Mesendoderm (in vitro differentiated cells): ENCODE measurements at regions not wholly inside any gene's neighbourhood (a gene's known extent, or its start where the extent isn't known, plus 50 kb on each side); places are given as distances from the start of the nearest gene placed in this dataset.
"Not testable (repeated sequence)": the region's sequence is repeated elsewhere in the genome, so short reads cannot be mapped to it uniquely, and the experiment has no call there.

Experiments used
- DNase-seq: peaks from one replicate; pipeline ENCODE4 v3.0.0; 2013
- H2AK5ac ChIP-seq: 2 replicates; pipeline ENCODE4 v1.6.1; 2013; ENCODE audit warnings: low read length, inconsistent platforms
- H2BK120ac ChIP-seq: 2 replicates; pipeline ENCODE4 v1.6.1; 2013; ENCODE audit warnings: low read depth, mild to moderate bottlenecking, low read length, moderate library complexity, mixed read lengths
- H2BK15ac ChIP-seq: replicated peaks from 2 replicates; pipeline ENCODE4 v1.6.1; 2013; ENCODE audit warnings: low read depth, mild to moderate bottlenecking, moderate library complexity
- H2BK5ac ChIP-seq: 2 replicates; pipeline ENCODE4 v1.6.1; 2013; ENCODE audit warnings: low read length, inconsistent platforms
- H3K18ac ChIP-seq: 2 replicates; pipeline ENCODE4 v1.6.1; 2013; ENCODE audit warnings: mild to moderate bottlenecking, low read length, mixed read lengths
- H3K23ac ChIP-seq: one replicate; pipeline ENCODE4 v1.6.1; 2013; ENCODE audit warnings: low read length
- H3K27ac ChIP-seq: 2 replicates; pipeline ENCODE4 v1.5.1; 2013; ENCODE audit warnings: low read depth, mild to moderate bottlenecking, inconsistent platforms, low read length, moderate library complexity
- H3K27me3 ChIP-seq: 2 replicates; pipeline ENCODE4 v1.6.1; 2013; ENCODE audit warnings: low read length, control low read depth, mild to moderate bottlenecking, inconsistent platforms; ENCODE audit not compliant: insufficient read depth, poor library complexity
- H3K36me3 ChIP-seq: 2 replicates; pipeline ENCODE4 v1.6.1; 2013; ENCODE audit warnings: low read length, inconsistent platforms; ENCODE audit not compliant: control insufficient read depth, insufficient read depth
- H3K4ac ChIP-seq: one replicate; pipeline ENCODE4 v1.6.1; 2013; ENCODE audit warnings: low read depth, mild to moderate bottlenecking, low read length, moderate library complexity
- H3K4me1 ChIP-seq: 2 replicates; pipeline ENCODE4 v1.6.1; 2013; ENCODE audit warnings: low read depth, low read length, inconsistent platforms; ENCODE audit not compliant: control insufficient read depth
- H3K4me2 ChIP-seq: 2 replicates; pipeline ENCODE4 v1.6.1; 2013; ENCODE audit warnings: low read length
- H3K4me3 ChIP-seq: 2 replicates; pipeline ENCODE4 v1.5.1; 2013; ENCODE audit warnings: mild to moderate bottlenecking, low read length
- H3K56ac ChIP-seq: one replicate; pipeline ENCODE4 v1.6.1; 2013; ENCODE audit warnings: low read length
- H3K79me1 ChIP-seq: 2 replicates; pipeline ENCODE4 v1.6.1; 2013; ENCODE audit warnings: low read length, inconsistent platforms
- H3K79me2 ChIP-seq: 2 replicates; pipeline ENCODE4 v1.6.1; 2013; ENCODE audit warnings: mild to moderate bottlenecking, low read length; ENCODE audit not compliant: control insufficient read depth, insufficient read depth
- H3K9ac ChIP-seq: 2 replicates; pipeline ENCODE4 v1.6.1; 2013; ENCODE audit warnings: low read length, inconsistent platforms
- H4K5ac ChIP-seq: one replicate; pipeline ENCODE4 v1.6.1; 2013; ENCODE audit warnings: low read length
- H4K8ac ChIP-seq: one replicate; pipeline ENCODE4 v1.6.1; 2013; ENCODE audit warnings: low read depth, mild to moderate bottlenecking, control low read depth, low read length, moderate library complexity
- WGBS: extraction: QIAGEN DNeasy Blood & Tissue Kit; methylation state at CpG from one replicate; pipeline ENCODE4 v1.1.7; 2013; ENCODE audit warnings: low lambda C conversion rate, missing lambda C conversion rate; ENCODE audit not compliant: insufficient coverage; ENCODE audit errors: extremely low coverage; 5-methylcytosine and 5-hydroxymethylcytosine counted together

GRCh38 chr16:29213770-29214169 is 192.7 kb downstream of the NPIPB11 start:
- not testable (repeated sequence) for H3K56ac ChIP-seq, H4K8ac ChIP-seq
- WGBS = no CpG with 5 or more reads among the region's 3 CpGs

DNA sequence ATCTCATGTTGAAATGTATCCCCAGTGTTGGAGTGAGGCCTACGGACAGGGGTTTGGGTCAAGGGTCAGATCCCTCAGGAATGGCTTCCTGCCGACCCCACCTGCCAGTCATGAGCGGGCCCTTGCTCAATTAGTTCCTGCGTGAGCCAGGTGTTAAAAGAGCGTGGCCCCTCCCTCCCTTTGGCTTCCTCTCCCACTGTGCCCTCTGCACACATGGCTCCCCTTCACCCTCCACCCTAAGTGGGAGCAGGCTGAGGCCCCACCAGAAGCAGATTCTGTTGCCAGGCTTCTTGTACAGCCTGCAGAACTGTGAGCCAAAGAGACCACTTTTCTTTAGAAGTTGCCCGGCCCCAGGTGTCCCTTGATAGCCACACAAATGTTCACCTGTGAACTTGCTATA is 193.3 kb downstream of the NPIPB11 start:
- not testable (repeated sequence) for DNase-seq, H3K56ac ChIP-seq, H2AK5ac ChIP-seq, H3K9ac ChIP-seq, H3K4me1 ChIP-seq, H3K79me1 ChIP-seq, H4K5ac ChIP-seq, H3K23ac ChIP-seq, H3K79me2 ChIP-seq, H3K27me3 ChIP-seq, H3K4ac ChIP-seq, H2BK15ac ChIP-seq, H4K8ac ChIP-seq, H3K4me3 ChIP-seq, H3K18ac ChIP-seq, H3K4me2 ChIP-seq, H2BK120ac ChIP-seq, H3K36me3 ChIP-seq, H2BK5ac ChIP-seq, H3K27ac ChIP-seq
- WGBS = no CpG with 5 or more reads among the region's 6 CpGs

More at GRCh38 chr16:29213770-29214169, 192.7 kb downstream of the NPIPB11 start:
- H3K18ac ChIP-seq, H2BK5ac ChIP-seq, H3K4me1 ChIP-seq, H3K9ac ChIP-seq, H2BK15ac ChIP-seq, H3K79me1 ChIP-seq, H3K4me2 ChIP-seq, H3K23ac ChIP-seq, H3K27ac ChIP-seq, H2BK120ac ChIP-seq, DNase-seq, H2AK5ac ChIP-seq, H3K4ac ChIP-seq, H3K27me3 ChIP-seq, H3K79me2 ChIP-seq, H3K4me3 ChIP-seq, H4K5ac ChIP-seq, H3K36me3 ChIP-seq: not testable (repeated sequence)

DNA sequence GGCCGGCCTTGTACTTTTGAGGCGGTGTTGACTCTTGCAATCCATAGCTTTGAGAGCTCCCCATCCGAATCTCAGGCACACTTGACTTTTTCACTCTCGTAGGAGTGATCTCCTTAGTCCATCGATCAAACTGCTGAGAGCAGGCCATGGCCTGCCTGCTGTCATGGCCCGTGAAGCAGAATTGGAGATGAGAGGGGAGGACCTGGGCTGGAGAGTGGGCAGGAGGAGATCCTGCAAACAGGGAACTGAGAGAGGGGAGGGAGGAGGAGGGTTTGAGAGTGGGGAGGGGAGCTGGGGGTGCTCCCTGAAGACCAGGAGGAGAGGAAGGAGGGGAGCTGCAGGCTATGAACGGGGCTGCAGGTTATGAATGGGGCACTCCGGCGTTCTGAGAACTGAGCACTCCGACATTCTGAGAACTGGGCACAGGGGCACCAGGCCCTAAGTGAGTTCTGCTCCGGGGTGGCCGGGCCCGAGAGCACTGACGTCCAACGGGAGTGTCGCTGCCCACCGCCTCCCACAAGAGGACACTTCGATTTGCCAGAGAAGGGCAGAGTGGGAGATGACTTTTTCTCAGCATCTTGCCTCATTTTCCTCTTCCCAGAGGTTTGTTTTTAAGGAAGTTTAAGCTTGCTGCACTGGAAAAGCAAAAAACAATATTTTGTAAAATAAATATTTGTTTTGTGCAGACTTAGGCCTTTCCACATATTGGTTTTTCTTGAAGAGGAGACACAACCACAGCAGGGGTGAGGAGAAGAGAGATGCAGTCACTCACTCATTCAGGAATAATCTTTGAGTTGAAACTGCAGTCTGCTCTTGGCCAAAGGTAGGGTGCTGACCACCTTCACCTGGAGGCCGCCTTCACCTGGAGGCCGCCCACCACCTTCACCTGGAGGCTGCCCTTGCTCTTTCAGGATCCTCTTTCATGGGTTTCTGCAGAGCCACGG is 194.2 kb downstream of the NPIPB11 start:
- WGBS = no CpG with 5 or more reads among the region's 21 CpGs
- H3K27ac ChIP-seq, H3K4me3 ChIP-seq, H3K4me1 ChIP-seq, H3K9ac ChIP-seq, H4K5ac ChIP-seq, H3K27me3 ChIP-seq, H3K4ac ChIP-seq, H2BK15ac ChIP-seq, H2BK120ac ChIP-seq, H4K8ac ChIP-seq, H3K4me2 ChIP-seq, H2AK5ac ChIP-seq, H3K18ac ChIP-seq, H3K79me1 ChIP-seq, H2BK5ac ChIP-seq, DNase-seq, H3K79me2 ChIP-seq, H3K23ac ChIP-seq, H3K56ac ChIP-seq, H3K36me3 ChIP-seq: not testable (repeated sequence)

DNA sequence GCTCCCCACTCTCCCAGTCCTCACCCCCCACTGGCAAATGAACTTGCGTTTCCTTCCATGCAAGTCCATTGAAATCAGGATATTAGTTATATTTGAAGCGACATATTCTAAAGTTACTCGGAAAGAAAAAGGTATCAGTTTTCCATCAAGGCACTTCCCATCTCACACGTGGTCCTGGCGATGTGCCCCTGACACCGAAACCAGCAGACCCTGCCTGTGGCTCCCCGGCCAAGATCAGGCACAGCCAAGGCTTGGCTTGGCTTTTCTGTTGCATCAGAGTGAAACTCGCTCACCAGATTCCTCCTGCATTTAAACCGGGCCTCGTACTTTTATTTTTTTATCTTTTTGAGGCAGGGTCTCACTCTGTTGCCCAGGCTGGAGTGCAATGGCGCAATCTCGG is 195.1 kb downstream of the NPIPB11 start:
- H3K18ac ChIP-seq, H3K9ac ChIP-seq, H3K27ac ChIP-seq, H3K79me1 ChIP-seq, H3K4ac ChIP-seq, H3K79me2 ChIP-seq, H2BK120ac ChIP-seq, H3K4me2 ChIP-seq, H3K56ac ChIP-seq, H3K4me3 ChIP-seq, H2BK5ac ChIP-seq, H4K8ac ChIP-seq, H3K23ac ChIP-seq, DNase-seq, H3K27me3 ChIP-seq, H3K4me1 ChIP-seq, H4K5ac ChIP-seq, H2AK5ac ChIP-seq, H3K36me3 ChIP-seq, H2BK15ac ChIP-seq: not testable (repeated sequence)
- WGBS = no CpG with 5 or more reads among the region's 12 CpGs

DNA sequence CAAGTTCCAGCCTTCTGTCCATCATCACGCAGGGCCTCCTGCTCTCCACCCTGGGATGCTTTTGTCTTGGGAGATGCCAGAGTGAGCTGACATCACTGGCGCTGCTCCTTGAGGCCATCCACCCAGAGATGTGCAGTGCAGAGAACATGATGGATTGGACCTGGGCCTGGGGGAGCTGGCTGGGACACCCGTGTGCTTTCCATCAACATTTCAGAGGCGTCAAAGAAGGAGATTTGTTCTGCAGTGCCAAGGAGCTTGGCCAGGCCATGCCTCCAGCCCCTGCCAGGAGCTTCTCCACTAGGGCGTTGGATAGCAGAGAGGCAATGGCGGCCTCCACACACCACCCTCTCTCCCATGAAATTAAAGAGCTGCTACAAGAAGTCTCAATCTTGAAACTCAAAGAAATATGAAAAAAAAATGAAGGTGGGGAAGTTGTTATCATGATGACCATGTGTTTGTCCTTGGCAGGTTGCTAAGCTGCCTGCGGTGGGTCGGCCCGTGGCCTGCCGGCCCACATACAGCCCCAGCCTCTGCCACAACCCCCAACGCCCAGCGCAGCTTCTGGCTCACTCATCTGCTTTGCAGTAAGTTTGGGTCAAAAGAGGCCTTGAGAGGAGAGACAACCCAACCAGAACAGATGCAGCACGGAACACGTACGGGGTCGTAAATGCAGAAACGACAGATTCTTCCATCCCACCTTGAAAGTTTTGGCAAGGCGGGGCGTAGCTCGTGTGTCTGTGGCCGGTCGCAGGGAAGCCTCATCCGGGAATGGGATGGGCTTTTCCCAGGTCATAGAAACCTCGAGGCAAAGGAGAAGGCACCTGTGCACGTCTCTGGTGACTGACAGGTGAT is 196.0 kb downstream of the NPIPB11 start:
- not testable (repeated sequence) for DNase-seq, H2AK5ac ChIP-seq, H3K27me3 ChIP-seq, H3K56ac ChIP-seq, H3K4ac ChIP-seq, H3K4me2 ChIP-seq, H3K79me2 ChIP-seq, H3K27ac ChIP-seq, H3K79me1 ChIP-seq, H3K18ac ChIP-seq, H4K5ac ChIP-seq, H2BK120ac ChIP-seq, H4K8ac ChIP-seq, H3K4me1 ChIP-seq, H3K9ac ChIP-seq, H2BK15ac ChIP-seq, H3K4me3 ChIP-seq, H2BK5ac ChIP-seq, H3K36me3 ChIP-seq, H3K23ac ChIP-seq
- no CpG with 5 or more reads among the region's 25 CpGs for WGBS
